GM21515 (cell line): ENCODE measurements at regions not wholly inside any gene's neighbourhood (a gene's known extent, or its start where the extent isn't known, plus 50 kb on each side); places are given as distances from the start of the nearest gene placed in this dataset.
"Not testable (repeated sequence)": the region's sequence is repeated elsewhere in the genome, so short reads cannot be mapped to it uniquely, and the experiment has no call there.

Experiments used
- ATAC-seq: cut with Tn5 transposase; IDR thresholded peaks from one replicate; pipeline ENCODE4 v1.9.1; 2021; ENCODE audit not compliant: unreplicated experiment

DNA sequence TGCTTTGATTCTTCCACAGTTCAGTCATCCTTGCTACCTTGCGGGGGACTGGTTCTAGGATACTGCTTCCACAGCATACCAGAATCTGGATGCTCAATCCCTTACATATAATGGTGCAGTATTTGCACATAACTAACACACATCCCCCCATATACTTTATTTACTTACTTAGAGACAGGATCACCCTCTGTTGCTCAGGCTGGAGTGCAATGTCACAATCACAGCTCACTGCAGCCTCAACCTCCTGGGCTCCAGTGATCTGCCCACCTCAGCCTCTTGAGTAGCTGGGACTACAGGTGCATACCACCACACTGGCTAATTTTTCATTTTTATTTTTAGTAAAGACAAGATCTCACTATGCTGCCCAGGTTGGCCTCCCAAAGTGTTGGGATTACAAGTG is 112.2 kb downstream of the GOSR1 start:
- ATAC-seq: no peak

DNA sequence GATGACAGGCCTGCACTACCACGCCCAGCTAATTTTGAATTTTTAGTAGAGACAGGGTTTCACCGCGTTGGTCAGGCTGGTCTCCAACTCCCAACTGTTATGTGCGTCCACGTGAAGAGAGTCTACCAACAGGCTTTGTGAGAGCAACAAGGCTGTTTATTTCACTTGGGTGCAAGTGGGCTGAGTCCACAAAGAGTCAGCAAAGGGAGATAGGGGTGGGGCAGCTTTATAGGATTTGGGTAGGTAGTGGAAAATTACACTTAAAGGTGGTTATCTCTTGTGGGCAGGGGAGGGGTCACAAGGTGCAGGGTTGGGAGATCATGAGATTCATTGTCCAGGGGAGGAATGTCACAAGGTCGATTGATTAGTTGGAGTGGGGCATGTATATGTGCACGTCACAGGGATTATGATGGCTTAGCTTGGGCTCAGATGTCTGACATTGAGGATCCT is 111.6 kb downstream of the GOSR1 start:
- no peak for ATAC-seq

DNA sequence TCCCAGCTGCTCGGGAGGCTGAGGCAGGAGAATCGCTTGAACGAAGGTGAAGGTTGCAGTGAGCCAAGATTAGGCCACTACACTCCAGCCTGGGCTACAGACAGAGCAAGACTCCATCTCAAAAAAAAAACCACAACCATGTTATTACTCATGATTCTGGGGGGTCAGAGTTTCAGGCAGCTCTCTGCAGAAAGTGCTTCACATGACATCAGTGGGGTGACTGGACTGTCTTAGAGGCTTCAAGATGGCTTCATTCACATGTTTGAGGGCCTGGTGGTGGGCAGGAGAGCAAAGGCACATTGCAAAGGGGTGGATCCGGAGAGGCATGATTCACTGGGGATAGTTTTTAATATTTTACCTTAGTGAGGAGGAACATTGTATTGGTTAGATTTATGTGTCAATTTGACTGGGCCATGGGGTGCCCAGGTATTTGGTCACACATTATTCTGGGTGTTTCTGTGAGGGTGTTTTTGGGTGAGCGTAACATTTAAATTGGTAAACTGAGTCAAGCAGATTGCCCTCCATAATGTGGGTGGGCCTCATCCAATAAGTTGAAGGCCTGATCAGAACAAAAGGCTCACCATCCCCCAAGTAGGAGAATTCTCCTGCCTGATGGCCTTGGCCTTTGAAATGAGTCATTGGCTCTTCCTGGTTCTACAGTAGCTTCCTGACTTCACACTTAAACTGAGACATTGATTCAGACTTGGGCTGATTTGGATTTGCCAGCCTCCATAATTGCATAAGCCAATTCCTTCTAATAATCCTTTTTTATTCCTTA is 109.8 kb downstream of the GOSR1 start:
- ATAC-seq: no peak

- no peak for ATAC-seq
Measured at GRCh38 chr17:30584810-30585209, 107.6 kb downstream of the GOSR1 start.

- ATAC-seq: no peak
Measured at GRCh38 chr17:30580916-30581315, 103.7 kb downstream of the GOSR1 start.

DNA sequence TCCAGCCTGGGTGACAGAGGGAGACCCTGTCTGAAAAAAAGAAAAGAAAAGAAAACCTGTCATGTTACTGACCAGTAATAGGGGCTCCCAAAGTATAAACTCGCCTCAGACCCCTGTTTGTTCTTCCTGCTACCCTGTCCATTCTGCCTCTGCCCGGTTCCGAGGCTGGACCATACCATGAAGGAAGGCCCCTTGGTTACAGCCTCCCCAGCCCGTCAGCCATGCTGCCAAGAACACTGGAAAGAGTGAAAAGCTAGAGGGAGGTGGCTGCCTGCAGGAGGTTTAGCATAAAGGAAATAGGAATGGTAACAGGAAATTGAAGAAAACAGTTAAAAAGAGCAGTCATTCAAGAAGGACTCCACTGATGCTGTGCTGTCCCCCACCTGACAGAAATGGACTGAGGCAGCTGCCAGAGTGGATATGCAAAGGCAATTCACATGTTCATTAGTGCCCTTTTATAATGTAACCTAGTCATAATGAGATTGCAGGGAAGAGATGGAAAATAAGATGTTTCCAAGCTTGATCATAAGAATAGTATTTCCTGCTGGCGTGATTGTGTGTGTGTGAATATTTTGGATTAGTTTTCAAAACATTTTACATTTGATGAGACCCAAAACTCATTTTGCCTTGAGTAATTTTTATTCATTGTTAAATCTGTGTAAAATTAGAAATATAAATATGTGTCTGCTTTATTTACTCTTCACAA is 102.6 kb downstream of the GOSR1 start:
- ATAC-seq: no peak

GRCh38 chr17:30578015-30578717 is 101.0 kb downstream of the GOSR1 start:
- ATAC-seq: not testable (repeated sequence)
